ENCODE measurements at regions not wholly inside any gene's neighbourhood (a gene's known extent, or its start where the extent isn't known, plus 50 kb on each side); places are given as distances from the start of the nearest gene placed in this dataset.

DNA sequence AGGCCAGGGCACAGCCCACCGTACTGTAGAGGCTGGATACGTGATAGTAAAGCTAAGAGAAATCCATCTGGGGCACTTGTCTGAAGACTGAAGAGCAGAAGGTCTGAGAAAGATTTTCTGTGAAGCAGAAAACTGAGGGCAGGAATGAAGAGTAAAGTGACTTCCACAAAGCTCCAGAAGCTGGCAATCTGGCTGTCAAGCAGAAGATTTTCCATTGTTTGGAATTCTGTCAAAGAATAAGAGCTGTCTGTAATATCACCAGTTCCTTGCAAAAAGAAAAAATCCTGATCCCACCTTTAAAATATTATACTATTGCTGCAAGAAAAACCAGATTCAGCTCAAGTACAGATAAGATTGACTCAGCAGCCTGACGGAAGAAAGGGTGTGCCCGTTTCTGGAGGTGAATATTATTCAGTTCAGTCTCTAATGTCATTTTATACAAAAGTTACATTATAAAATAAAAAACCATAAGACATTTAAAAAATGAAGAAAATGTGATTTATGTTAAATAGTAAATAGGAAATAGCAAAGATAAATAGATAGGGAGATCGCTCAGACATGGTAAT lies 550.4 kb upstream of the SGO1 start:
- H3K4me3 ChIP-seq (ENCODE audit: low read length) = no peak overlapping the region
- no peaks in the 10 kb centered on the region for H3K36me3 ChIP-seq (ENCODE audit: insufficient read depth, low read length)
- peak; percentile 97 for TF ChIP-seq REST (IDR thresholded peaks at IDR 0.05; ENCODE audit: borderline replicate concordance)
- TF ChIP-seq MXI1 (conservative IDR thresholded peaks at IDR 0.05; ENCODE audit: poor library complexity, severe bottlenecking) = no peak
- no peak for TF ChIP-seq SMC3 (conservative IDR thresholded peaks at IDR 0.05; ENCODE audit: poor library complexity)
- TF ChIP-seq POLR2AphosphoS5 (IDR thresholded peaks at IDR 0.05) = no peak
- no peaks in the 10 kb centered on the region for H3F3A ChIP-seq (ENCODE audit: insufficient read depth, low read length, poor library complexity, severe bottlenecking)
- no peak overlapping the region for H3K27ac ChIP-seq (ENCODE audit: low read length)
- H3K9ac ChIP-seq (ENCODE audit: low read length) = no peak overlapping the region
- H3K9me3 ChIP-seq (ENCODE audit: low read length) = no peaks in the 10 kb centered on the region
- no peak overlapping the region for H2AFZ ChIP-seq (ENCODE audit: low read depth, low read length)
- H4K20me1 ChIP-seq (ENCODE audit: insufficient read depth) = no peaks in the 10 kb centered on the region
- no peaks in the 10 kb centered on the region for H3K9me2 ChIP-seq (ENCODE audit: insufficient read depth, low read length)
- H3K4me2 ChIP-seq (ENCODE audit: low read length) = no peak overlapping the region
- no peaks in the 10 kb centered on the region for H3K27me3 ChIP-seq (ENCODE audit: insufficient read depth, low read depth, low read length)
- H3K79me2 ChIP-seq (replicated peaks; ENCODE audit: insufficient read depth, low read length) = no peaks in the 10 kb centered on the region

GRCh38 chr3:20729185-20729584 lies 543.2 kb upstream of the SGO1 start:
- Histone ChIP-seq H3K9ac (ENCODE audit: low read length) (no peak overlapping the region), H3K9me3 (ENCODE audit: low read length) (no peaks in the 10 kb centered on the region), H3K79me2 (replicated peaks; ENCODE audit: insufficient read depth, low read length) (no peaks in the 10 kb centered on the region), H4K20me1 (ENCODE audit: insufficient read depth) (no peaks in the 10 kb centered on the region), H3K9me2 (ENCODE audit: insufficient read depth, low read length) (no peaks in the 10 kb centered on the region), H3F3A (ENCODE audit: insufficient read depth, low read length, poor library complexity, severe bottlenecking) (no peaks in the 10 kb centered on the region), H3K4me2 (ENCODE audit: low read length) (no peak overlapping the region), H3K4me3 (ENCODE audit: low read length) (no peak overlapping the region), H2AFZ (ENCODE audit: low read depth, low read length) (no peak overlapping the region), H3K27me3 (ENCODE audit: insufficient read depth, low read depth, low read length) (no peaks in the 10 kb centered on the region), H3K36me3 (ENCODE audit: insufficient read depth, low read length) (no peaks in the 10 kb centered on the region), H3K27ac (ENCODE audit: low read length) (no peak overlapping the region)
- TF ChIP-seq SMC3 (conservative IDR thresholded peaks at IDR 0.05; ENCODE audit: poor library complexity) = no peak
- TF ChIP-seq POLR2AphosphoS5 (IDR thresholded peaks at IDR 0.05) = no peak
- no peak for TF ChIP-seq REST (IDR thresholded peaks at IDR 0.05; ENCODE audit: borderline replicate concordance)
- TF ChIP-seq CTCF (IDR thresholded peaks at IDR 0.05; ENCODE audit: poor library complexity, severe bottlenecking) = no peak
- TF ChIP-seq MXI1 (conservative IDR thresholded peaks at IDR 0.05; ENCODE audit: poor library complexity, severe bottlenecking) = no peak
- no peak for TF ChIP-seq TAF1 (IDR thresholded peaks at IDR 0.05; ENCODE audit: low read depth)
- no peak for TF ChIP-seq RAD21 (conservative IDR thresholded peaks at IDR 0.05)
- TF ChIP-seq EP300 (conservative IDR thresholded peaks at IDR 0.05; ENCODE audit: poor library complexity, severe bottlenecking) = no peak
- no peak for TF ChIP-seq EZH2 (IDR thresholded peaks at IDR 0.05; ENCODE audit: borderline replicate concordance, insufficient read depth, low read length, poor library complexity, severe bottlenecking)

Measured in neural cell (in vitro differentiated cells).